NCI-H82 treated with DMSO at 0.1 percent for 48 hours (cell line): ENCODE measurements at regions not wholly inside any gene's neighbourhood (a gene's known extent, or its start where the extent isn't known, plus 50 kb on each side); places are given as distances from the start of the nearest gene placed in this dataset.

ENCODE experiments used
- DNase-seq: peaks from one replicate; lab custom pipeline; 2025; ENCODE audit not compliant: unreplicated experiment; lab: John Stamatoyannopoulos, UW

DNA sequence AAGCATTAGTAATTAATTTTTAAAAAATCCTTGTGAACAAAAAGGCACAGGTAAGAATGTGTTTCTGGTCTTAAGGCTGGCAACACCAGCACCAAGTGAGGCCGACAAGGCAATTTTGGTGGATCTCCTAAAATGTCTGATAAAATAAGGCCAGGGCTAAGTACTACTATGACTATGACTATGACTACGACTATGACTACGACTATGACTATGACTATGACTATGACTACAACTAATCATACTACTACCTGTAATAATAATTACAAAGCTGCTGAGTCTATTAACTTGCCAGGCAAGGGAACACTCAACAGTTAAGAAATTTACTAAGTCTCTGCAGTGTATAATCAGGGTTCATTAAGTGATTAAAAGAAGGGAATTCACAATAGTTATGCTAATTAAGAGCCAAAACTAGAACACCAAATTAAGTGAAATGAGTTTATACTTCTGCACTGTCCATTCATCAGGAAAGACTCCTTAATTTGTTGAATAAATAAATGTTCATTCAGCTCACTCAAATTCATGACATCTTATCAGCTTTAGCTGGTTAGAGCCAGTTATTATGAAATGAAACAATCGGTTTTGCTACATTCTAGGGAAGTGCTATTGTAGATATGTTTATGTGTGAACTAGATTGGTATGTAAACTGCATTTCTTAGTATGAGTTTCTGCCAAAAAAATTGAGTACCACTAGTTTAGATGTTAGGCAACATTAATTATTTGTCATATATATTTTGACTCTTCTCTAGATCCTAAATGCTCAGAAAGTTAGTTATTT lies 1626.2 kb upstream of the PCDH20 start:
- DNase-seq, result no peak

- no peak for DNase-seq
These were observed 1610.7 kb upstream of the PCDH20 start for GRCh38 chr13:63026285-63026797.

DNA sequence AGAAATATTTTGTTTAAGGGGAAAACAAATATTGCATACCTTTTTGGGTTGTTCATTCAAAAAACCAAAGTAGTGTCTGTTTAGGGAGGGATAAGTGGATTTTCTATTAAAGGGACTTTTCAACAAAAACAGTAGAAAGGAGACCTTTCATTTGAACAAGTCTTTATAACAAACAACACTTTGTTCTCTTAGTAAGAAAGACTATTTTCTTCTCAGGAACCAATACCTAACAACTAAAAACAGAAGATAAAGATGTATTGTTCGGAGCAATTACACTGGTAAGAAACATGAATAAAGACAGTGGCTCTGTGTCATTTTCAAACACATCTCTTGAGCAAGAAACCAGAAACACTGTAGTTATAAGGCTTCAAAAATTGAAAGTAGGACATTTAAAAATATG lies 1610.1 kb upstream of the PCDH20 start:
- DNase-seq, result no peak

GRCh38 chr13:63024458-63024857 lies 1608.8 kb upstream of the PCDH20 start:
- no peak for DNase-seq

DNA sequence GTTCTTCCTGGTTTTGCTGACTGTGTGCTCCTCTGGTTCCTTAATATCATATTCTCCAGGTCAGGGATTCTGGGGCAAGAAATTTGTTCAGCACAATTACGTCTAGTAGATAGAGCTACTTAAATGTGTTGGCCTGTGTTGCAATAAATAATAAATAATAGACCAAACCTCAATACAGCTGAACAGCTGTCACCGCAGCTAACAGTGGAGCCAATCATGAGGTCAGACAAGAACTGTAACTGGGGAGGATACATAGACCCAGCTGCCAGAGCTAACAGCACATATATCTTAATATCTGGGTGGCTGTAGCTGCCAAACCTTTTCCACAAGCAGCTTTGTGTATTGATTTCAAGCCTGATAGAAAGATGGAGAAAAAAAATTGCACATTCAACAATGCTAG lies 1596.3 kb upstream of the PCDH20 start:
- no peak for DNase-seq

- no peak for DNase-seq
These were observed 1594.5 kb upstream of the PCDH20 start for GRCh38 chr13:63010072-63010658.

GRCh38 chr13:63005625-63006024 lies 1590.0 kb upstream of the PCDH20 start:
- no peak for DNase-seq

- DNase-seq, result no peak
These were observed 1582.0 kb upstream of the PCDH20 start for GRCh38 chr13:62997696-62998095.

- DNase-seq, result no peak
These were observed 1581.5 kb upstream of the PCDH20 start for GRCh38 chr13:62997038-62997599.

GRCh38 chr13:62973804-62974203 lies 1558.2 kb upstream of the PCDH20 start:
- no peak for DNase-seq

DNA sequence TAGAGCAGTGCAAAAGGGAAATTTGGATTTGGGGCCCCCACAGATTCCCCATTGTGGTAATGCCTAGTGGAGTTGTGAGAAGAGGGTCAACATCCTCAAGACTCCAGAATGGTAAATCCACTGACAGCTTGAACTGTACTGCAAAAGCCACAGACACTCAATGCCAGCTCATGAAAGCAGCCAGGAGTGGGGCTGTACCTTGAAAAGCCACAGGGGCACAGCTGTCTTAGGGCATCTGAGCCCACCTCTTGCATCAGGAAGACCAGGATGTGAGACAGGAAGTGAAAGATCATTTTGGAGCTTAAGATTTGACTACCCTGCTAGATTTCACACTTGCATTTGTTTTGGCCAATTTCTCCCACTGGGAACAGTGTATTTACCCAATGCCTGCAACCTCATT lies 1548.9 kb upstream of the PCDH20 start:
- no peak for DNase-seq

GRCh38 chr13:62960723-62961122 lies 1545.1 kb upstream of the PCDH20 start:
- no peak for DNase-seq

- no peak for DNase-seq
These were observed 1518.2 kb upstream of the PCDH20 start for GRCh38 chr13:62933809-62934208.

GRCh38 chr13:62932256-62932883 lies 1516.7 kb upstream of the PCDH20 start:
- no peak for DNase-seq

GRCh38 chr13:62931853-62932252 lies 1516.2 kb upstream of the PCDH20 start:
- no peak for DNase-seq

DNA sequence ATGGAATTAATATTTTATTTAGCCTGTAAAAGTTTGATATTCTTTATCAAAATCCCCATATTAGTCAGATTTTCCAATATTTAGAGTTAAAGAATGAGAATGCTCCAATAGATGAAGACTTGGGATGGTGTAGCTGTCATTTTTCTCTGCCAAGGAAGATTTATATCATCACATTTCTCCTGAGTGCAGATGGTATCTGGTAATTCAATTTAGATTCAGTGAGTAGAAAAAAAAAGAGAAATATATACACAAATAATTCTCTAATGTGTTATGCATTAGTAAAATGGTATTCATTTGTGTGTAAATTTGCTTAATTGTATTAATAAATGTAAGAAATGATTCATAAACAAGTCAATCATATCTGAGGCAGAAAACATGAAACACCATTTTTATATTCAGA lies 1508.7 kb upstream of the PCDH20 start:
- no peak for DNase-seq

DNA sequence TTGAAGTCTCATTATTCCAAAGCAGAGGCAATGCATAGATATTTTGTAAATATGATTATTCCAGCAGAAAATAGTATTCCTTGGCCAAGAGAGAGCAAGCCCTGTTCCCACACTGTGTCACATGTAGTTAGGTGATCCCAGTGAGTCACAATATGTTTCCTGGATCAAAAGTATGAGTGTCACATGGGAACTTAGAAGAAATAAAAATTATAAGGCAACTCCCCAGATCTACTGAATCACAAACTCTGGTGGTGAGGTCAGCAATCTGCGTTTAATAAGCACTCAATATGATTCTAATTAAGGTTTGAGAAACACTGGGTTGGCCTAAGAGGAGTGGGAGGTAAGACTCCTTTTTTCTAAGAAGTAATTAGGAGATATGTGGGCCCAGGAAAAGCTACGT lies 1504.5 kb upstream of the PCDH20 start:
- DNase-seq, result no peak

- DNase-seq, result no peak
These were observed 1503.8 kb upstream of the PCDH20 start for GRCh38 chr13:62919491-62919890.

GRCh38 chr13:62910541-62911060 lies 1495.0 kb upstream of the PCDH20 start:
- no peak for DNase-seq

DNA sequence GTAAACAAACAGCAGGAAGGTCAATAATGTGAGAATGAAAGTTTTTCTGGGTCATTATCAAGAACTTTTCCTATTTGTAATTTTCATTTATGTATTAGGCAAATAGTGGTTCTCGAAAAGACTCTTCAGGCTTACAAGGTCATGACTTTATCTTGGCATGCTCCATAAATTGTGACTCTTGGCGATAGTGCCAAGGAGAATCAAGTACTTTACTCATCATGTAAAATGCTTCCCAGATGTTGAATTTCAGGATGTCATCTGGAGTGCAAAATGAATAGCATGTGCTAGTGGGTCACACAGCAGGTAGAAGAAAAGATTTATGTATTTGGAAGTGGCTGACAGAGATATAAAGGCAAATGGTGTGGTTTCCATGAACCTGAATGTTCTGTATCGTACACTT lies 1492.7 kb upstream of the PCDH20 start:
- DNase-seq, result no peak

DNA sequence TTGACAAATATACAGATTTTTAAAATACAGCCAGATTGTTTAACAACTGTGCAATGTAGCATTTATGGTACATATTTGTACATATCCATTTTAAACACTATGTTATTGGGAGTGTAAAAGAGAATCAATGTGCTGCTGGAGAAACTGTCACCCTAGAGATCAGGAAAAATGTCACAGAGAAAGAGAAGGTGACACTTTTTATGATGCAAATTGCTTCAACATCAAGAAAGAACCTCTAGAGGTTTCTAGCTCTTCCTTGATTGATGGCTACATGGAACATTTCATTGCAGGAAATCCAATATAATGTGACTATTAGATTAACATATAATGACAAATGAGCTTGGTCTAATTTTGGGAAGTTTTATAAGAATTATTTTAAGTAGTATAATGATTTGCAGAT lies 1491.2 kb upstream of the PCDH20 start:
- DNase-seq, result no peak

- DNase-seq, result no peak
These were observed 1490.8 kb upstream of the PCDH20 start for GRCh38 chr13:62906469-62906868.
